LNCaP clone FGC (cell line): ENCODE measurements at regions not wholly inside any gene's neighbourhood (a gene's known extent, or its start where the extent isn't known, plus 50 kb on each side); places are given as distances from the start of the nearest gene placed in this dataset.

Experiments used
- DNase-seq: peaks from one replicate; pipeline ENCODE4 v3.0.0-alpha.2; 2011; ENCODE audit warnings: low read depth
- H3K4me3 ChIP-seq: 2 replicates; pipeline ENCODE4 v1.5.1; 2011; ENCODE audit warnings: mild to moderate bottlenecking, low read depth, low read length, control low read depth
- TF ChIP-seq, protein P1 (sequence below): IDR thresholded peaks from 2 replicates; pipeline ENCODE4 v1.5.1; 2012; ENCODE audit warnings: mild to moderate bottlenecking; ENCODE audit not compliant: control insufficient read depth, insufficient read depth; ENCODE audit errors: extremely low read depth

DNA sequence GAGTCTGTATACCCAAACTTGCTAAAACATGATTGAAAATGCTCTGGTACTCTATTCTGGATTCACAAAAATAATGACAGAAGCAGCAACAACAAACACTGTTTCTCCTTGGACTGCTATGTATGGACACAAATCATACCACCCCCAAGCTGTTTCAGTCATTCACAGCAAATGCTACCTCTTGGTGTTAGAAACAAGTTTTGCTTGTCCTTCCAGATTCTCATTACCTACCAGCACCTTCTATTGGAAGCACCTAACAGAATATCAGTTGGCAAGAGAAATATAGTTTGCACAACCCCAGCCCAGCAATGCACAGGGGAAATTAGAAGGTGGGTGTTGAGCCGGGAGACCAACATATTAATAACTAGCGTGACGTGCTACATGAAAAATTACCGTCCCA is 1950.9 kb downstream of the C4orf33 start:
- TF ChIP-seq, protein P1, sequence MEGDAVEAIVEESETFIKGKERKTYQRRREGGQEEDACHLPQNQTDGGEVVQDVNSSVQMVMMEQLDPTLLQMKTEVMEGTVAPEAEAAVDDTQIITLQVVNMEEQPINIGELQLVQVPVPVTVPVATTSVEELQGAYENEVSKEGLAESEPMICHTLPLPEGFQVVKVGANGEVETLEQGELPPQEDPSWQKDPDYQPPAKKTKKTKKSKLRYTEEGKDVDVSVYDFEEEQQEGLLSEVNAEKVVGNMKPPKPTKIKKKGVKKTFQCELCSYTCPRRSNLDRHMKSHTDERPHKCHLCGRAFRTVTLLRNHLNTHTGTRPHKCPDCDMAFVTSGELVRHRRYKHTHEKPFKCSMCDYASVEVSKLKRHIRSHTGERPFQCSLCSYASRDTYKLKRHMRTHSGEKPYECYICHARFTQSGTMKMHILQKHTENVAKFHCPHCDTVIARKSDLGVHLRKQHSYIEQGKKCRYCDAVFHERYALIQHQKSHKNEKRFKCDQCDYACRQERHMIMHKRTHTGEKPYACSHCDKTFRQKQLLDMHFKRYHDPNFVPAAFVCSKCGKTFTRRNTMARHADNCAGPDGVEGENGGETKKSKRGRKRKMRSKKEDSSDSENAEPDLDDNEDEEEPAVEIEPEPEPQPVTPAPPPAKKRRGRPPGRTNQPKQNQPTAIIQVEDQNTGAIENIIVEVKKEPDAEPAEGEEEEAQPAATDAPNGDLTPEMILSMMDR, result no peak
- DNase-seq, result no peak
- no peak overlapping the region for H3K4me3 ChIP-seq

DNA sequence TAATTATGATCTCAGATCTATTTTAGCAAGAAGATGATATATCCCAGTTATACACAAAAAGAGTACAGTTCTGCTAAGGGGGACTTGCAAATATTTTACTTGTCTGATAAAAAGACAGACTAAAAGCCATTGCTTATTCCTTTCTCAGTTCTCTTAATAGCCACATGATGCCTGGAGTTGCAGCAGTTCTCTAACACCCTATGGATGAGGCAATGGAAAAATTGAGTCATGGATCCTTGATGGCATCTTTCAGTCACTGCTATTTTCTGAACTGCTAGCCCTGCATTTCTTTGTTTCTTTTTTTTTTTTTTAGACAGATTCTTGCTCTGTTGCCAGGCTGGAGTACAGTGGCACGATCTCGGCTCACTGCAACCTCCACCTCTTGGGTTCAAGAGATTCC is 1956.7 kb downstream of the C4orf33 start:
- no peak for DNase-seq
- H3K4me3 ChIP-seq, result no peak overlapping the region
- TF ChIP-seq, protein P1, result no peak

DNA sequence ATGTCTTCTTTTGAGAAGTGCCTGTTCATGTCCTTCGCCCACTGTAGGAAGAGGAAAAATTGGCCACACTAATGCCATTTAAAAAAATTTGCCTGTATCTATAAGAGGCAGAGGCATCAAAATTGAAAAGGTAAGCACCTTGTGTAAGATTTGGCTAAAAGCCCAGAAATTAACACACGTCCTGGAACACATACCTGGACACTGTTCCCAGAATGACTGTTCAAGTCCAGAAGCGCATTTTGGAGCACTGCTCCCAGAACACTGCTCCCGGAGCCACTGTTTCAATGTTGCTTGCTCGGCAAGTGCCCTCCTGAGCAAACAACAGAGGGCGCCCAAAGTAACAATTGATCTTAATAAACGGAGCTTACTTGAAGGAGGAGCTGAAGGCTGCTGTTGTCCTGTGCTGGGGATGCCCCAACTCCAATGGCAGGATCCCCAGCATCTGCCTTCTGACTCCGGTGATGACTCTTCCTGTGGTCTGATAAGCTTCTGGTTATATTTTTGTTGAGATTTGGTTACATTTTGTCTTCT is 1958.6 kb downstream of the C4orf33 start:
- DNase-seq, result peak; percentile 13
- TF ChIP-seq, protein P1, result no peak
- H3K4me3 ChIP-seq, result no peak overlapping the region

DNA sequence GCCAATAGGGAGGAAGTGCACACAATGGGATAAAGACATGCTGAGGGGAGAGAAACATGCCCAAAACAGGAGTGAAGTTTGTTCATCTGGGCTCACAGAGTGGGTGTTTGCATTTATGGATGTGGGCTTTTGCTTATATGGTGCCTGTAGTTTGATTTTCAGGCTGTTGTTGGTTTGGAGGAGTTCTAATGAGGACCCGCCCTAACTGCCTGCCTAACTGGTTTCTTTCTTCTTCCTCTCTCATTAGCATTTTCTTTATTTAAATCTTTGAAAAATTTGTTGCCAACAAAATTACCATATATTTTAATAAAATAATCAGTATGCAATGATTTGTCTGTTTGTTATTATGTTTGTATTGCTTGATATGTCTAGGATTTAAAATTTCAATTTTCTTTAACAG is 1965.8 kb downstream of the C4orf33 start:
- TF ChIP-seq, protein P1, result no peak
- DNase-seq, result no peak
- H3K4me3 ChIP-seq, result no peak overlapping the region

DNA sequence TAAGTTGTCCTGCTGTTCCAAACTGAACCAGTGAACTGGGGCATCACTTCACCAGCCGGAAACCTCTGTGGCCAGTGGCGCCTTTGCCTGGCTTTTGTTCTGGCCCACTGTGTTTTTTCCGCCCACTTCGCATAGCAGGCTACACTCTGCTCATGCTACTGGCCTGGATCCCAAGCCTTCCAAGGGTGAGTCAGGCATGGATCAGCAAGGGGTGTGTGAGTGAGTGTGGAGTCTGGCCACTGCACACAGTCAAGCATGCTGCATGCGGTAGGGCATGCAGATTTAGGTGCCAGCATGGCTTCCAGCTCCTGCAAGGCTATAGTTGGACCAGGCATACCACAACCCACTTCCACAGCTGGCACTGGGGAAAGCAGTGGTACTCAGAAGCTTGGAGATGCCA is 1967.9 kb downstream of the C4orf33 start:
- DNase-seq, result no peak
- TF ChIP-seq, protein P1, result no peak
- H3K4me3 ChIP-seq, result no peak overlapping the region

DNA sequence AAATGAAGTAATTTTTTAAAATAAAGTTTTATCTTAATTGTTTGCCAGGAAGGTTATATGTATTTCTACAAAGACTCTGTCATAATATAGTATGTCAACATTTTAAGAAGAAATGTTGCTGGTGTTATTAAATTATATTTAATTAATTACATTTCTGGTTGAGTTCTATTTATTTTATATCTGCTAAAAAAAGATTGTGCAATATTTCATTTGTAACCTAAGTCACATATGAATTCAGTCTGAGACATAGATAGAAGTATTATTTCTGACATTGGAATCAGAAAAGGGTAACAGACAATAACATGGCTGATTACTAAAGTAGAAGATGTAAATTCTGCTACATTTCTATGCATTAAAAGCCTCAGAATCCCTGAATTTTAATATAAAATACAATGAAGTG is 1985.1 kb downstream of the C4orf33 start:
- TF ChIP-seq, protein P1, result no peak
- no peak overlapping the region for H3K4me3 ChIP-seq
- DNase-seq, result no peak

DNA sequence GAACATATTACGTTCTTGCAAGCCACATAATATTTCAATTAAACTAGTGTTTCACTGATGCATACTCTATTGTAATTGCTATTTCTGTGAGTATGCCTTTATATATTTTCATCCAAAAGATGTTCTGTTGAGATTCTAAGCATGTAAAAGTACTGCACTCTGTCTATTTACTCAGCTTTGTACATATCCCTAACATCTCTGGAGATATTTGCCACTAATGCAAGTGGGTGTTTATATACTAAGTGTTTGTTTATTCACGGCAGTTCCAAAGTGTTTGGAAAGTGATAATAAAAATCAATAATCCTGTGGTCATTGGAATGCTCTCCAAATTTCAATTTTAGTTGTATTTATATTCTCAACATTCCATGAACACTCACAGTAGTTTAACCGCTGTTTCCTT is 1989.0 kb downstream of the C4orf33 start:
- no peak for DNase-seq
- TF ChIP-seq, protein P1, result no peak
- no peak overlapping the region for H3K4me3 ChIP-seq
